GM18951 (cell line): ENCODE measurements at regions not wholly inside any gene's neighbourhood (a gene's known extent, or its start where the extent isn't known, plus 50 kb on each side); places are given as distances from the start of the nearest gene placed in this dataset.

Experiments used
- POLR2A ChIP-seq: IDR thresholded peaks from 4 replicates; pipeline ENCODE4 v1.6.1; 2011; ENCODE audit warnings: mild to moderate bottlenecking; ENCODE audit not compliant: insufficient read length, insufficient read depth; ENCODE audit errors: extremely low read depth
- in situ Hi-C: fragments of 300-500 bp; cut with MboI; formaldehyde crosslinking; loops from one replicate; pipeline ENCODE4 v1.12.0; 2022; ENCODE audit warnings: low sequenced_read_pairs, mixed read lengths, inconsistent platforms; ENCODE audit not compliant: unreplicated experiment

DNA sequence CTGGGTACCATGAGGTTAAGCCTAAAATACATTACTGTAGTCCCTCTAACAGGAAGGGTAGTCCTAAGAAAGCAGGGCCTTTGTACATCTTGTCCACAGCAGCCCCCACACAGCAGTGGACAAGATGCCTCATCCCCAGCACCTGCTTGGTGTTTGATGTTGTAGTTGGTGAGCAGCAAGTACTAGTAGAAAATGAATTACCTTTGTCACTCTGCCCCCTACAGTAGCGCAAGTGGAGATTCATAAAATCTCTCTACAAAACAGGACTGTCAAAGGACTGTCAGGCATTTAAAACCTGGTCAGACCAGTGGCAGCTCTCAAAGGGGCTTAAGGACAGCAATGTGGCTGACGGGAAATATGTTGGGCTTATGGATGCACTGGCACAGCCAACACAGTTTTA, 122.5 kb downstream of the TMEM174 start:
- no peak for TF ChIP-seq POLR2A
- in situ Hi-C loops: no loop called here

- TF ChIP-seq POLR2A: no peak
- in situ Hi-C loops: no loop called here
Observed at GRCh38 chr5:73292816-73293459, 119.9 kb downstream of the TMEM174 start.

GRCh38 chr5:73291873-73292272, 118.9 kb downstream of the TMEM174 start:
- in situ Hi-C loops: no loop called here

GRCh38 chr5:73290242-73290641, 117.2 kb downstream of the TMEM174 start:
- in situ Hi-C loops: no loop called here
- no peak for TF ChIP-seq POLR2A

More at GRCh38 chr5:73291873-73292272, 118.9 kb downstream of the TMEM174 start:
- TF ChIP-seq POLR2A: no peak

DNA sequence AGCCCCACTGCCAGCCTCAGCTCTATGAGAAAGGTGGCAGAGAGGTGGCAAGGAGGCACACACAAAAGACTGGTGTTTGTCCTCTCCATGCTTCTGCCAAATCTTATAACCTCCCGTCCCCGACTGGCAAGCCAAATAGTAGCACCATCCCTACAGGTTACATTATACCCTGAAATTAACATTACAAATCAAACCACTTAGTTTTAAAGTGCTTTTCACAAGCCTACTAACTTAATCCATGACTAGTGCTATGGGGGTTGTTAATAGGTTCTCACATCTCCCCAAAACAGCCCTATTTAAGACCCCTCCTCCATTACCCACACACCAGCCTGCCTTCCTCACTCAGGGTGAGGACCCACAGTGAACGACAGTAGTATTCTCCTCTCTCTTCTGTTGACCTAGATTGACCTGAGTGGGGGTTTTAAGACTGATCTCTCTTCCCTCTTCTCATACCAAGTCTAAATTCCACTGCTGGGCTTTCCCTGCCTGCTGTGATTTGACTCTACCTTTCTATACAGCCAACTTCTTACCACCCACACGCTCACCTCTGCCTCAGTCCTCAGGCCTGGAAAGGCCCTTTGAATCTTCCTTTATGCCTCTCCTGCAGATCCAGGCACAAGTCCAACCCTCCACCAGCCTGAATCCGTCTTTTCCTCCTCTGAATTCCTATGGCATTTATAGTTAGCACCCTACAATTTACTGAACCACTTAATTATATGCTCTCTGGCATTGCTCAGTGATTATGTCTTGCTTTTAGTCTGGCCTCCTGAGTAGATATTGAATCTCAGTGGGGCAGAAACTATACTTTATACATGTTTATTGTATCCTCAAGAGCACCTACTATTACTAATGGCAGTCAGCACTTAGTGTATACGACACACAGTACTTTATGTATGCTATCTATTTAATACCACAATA, 116.1 kb downstream of the TMEM174 start:
- in situ Hi-C loops: no loop called here

GRCh38 chr5:73286896-73287295, 113.9 kb downstream of the TMEM174 start:
- no peak for TF ChIP-seq POLR2A
- in situ Hi-C loops: no loop called here

More for the DNA sequence above, 116.1 kb downstream of the TMEM174 start:
- TF ChIP-seq POLR2A: no peak

- in situ Hi-C loops: no loop called here
- TF ChIP-seq POLR2A: no peak
Observed at GRCh38 chr5:73284985-73285384, 112.0 kb downstream of the TMEM174 start.

GRCh38 chr5:73284220-73284795, 111.3 kb downstream of the TMEM174 start:
- in situ Hi-C loops: no loop called here
- no peak for TF ChIP-seq POLR2A

- no peak for TF ChIP-seq POLR2A
- in situ Hi-C loops: no loop called here
Observed at GRCh38 chr5:73282923-73283322, 109.9 kb downstream of the TMEM174 start.

DNA sequence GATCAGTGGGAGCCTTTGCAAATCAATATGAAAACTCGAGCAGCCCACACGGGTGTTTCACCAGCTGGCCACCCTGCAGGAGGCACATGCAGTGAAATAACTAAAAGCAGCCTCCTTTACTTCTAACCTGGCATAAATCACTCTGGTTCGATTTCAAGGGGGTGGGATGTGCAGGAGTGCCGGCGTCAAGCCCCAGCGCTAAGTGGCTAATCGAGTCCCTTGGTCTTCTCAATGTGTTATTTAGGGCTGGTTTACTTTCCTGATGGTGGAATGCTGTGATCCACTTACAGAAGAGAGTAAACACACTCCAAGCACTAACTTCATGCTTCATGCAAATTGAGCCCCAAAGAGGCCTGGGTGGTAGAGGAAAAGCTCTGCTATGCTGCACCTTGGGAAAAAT, 109.4 kb downstream of the TMEM174 start:
- no peak for TF ChIP-seq POLR2A
- in situ Hi-C loops: no loop called here

DNA sequence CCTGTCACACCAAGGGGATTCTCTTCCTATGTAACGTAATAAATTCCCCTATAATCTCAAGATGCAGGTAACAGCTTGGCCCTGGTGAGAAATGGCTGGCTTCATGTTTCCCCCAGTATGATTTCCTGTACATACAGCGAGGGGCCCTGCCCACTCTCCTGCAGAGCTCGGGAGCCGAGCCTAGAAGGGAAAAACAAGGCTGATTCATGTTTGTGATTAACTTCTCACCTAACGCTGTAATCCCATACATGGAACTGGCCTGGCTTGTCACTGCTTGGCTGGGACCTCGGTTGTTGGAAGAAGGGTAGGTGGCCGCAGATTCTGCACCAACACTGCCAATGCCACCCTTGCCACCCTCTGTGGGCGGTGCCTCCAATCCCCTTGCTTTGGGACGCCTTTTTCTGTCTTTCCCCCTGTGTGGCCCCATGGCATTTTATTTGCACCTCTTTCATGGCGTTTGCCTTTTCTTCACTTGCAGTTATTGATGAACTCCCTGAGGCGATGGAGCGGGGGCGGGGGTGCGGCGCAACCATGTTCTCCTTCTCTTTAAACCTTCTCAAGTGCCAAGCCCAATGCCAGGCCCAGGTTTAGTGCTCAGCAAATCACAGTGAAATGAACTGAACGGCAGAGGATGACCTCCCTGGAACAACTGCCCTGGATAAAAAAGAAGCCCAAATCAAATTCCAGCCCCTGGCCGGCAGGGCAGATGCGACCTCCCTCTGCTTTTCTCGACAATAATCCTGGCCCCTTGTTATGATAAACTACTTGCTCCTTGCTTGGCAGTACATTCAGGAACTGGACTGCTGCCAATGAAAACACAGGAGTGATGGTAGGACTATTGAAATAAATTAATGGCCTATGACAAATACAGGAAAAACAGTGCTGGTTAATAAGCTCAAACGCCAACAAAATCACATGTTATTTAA, 108.1 kb downstream of the TMEM174 start:
- TF ChIP-seq POLR2A: no peak

GRCh38 chr5:73280386-73280785, 107.4 kb downstream of the TMEM174 start:
- no peak for TF ChIP-seq POLR2A
- in situ Hi-C loops: no loop called here

More for the DNA sequence above, 108.1 kb downstream of the TMEM174 start:
- in situ Hi-C loops: no loop called here
